ENCODE measurements at regions not wholly inside any gene's neighbourhood (a gene's known extent, or its start where the extent isn't known, plus 50 kb on each side); places are given as distances from the start of the nearest gene placed in this dataset.

- DNase-seq (ENCODE audit: low read depth), result no peak
These were observed 117.1 kb upstream of the SPTLC3 start for GRCh38 chr20:12891643-12892042.

- DNase-seq (ENCODE audit: low read depth), result no peak
These were observed 115.8 kb upstream of the SPTLC3 start for GRCh38 chr20:12893019-12893418.

DNA sequence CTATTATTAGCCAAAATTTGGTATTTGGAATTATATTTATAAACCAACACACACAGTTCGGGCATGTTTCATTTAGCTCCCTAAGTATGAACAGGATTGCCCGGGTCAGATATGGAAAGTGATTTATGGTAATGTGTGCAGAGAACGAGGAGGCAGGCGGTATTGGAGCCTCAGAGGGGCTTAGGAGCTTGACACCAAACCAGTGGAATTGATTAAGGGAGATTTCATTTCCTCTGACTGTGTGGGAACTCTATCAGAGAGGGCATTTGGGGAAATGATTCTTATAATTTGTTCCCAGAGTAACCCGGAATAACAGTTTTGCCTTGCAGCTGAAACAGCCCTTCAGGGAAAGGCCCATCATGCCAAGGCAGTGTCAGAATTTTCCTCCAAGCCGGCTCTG lies 115.1 kb upstream of the SPTLC3 start:
- DNase-seq (ENCODE audit: low read depth), result no peak

DNA sequence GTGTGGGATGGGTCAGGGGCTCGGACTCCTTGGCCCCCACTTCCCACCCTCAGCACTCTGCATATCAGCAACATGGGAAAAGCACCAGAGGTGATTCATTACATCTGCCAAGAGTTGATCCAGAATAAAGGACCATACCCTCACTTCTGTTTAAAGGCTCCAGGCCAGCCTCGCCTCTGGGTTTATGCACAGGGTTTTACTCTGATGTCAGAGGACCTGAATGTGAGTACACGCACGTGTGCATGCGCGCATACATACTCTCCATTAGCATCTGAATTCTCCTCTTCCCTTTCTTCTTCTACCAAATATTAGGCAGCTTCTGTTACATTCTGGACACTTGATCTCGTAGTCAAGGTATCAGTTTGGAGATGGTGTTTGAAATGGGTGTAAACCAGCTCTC lies 114.7 kb upstream of the SPTLC3 start:
- no peak for DNase-seq (ENCODE audit: low read depth)

GRCh38 chr20:12896180-12896579 lies 112.6 kb upstream of the SPTLC3 start:
- no peak for DNase-seq (ENCODE audit: low read depth)

- DNase-seq (ENCODE audit: low read depth), result no peak
These were observed 105.8 kb upstream of the SPTLC3 start for GRCh38 chr20:12902992-12903391.

DNA sequence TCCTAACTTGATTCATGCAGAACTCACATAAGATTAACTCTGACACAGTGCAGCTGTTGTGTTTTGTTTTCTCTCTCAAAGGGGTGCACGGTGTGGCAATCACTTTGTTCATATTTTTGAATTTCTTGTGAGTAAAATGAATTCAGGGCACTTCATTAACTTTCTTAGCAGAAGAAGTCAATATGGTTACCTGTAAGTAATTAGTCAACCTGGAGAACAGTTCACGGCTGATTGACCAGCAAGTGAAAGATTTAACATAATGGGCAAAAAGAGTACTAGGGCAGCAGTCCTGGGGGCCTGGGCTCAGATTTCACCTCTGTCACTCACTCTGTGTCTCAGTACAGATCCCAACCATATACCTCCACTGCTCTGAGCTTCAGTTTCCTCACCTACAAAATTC lies 102.4 kb upstream of the SPTLC3 start:
- no peak for DNase-seq (ENCODE audit: low read depth)

GRCh38 chr20:12911372-12911771 lies 97.4 kb upstream of the SPTLC3 start:
- no peak for DNase-seq (ENCODE audit: low read depth)

DNA sequence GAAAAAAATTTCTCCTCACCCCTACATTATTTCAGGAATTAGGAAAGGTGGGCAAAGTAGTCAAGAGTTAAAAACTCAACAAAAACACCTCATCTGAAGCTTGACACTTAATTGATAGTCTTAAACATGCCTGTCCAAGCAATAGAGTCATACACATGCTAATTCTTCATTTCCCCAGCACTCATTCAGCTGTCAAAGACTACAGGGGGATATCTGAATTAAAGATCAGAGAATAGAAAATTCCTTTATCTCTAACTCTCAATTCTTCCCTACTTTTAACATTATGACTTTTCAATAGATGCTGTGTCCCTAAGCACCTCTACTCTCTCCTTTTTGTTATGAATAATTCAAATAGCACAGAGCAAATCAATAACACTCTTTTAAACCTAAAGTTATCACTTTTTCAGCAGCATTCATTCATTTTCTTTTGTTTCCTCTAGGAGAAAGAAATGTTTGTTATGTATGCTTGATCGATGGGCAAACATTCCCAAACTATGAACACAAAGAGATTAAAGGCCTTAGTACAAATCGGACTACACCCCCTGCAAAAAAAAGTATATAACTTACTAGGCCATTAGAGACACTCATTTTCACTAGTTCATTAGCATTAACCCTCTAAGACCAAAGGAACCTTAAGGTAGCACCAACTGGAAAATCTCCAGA lies 94.9 kb upstream of the SPTLC3 start:
- DNase-seq (ENCODE audit: low read depth), result no peak

- DNase-seq (ENCODE audit: low read depth), result no peak
These were observed 94.0 kb upstream of the SPTLC3 start for GRCh38 chr20:12914804-12915203.

GRCh38 chr20:12916699-12917098 lies 92.1 kb upstream of the SPTLC3 start:
- no peak for DNase-seq (ENCODE audit: low read depth)

DNA sequence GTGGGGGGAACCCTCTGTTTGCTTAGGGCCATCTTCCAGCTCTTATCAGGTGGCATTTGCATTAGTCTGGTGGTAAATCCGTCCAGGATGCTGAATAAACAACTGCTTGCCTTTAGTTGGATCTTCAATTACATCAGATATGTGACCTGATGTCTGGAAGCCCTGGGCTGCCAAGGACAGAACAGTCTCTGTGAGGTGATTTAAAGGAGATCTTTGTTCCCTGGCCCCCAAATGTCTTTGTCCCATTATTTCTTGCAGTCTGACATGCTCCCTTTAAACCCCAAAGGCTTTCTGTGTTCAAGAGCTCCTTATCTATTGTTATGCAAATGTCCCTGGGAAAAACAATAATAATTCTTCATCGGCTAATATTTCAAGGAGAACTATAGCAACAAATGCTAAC lies 84.6 kb upstream of the SPTLC3 start:
- DNase-seq (ENCODE audit: low read depth), result no peak

DNA sequence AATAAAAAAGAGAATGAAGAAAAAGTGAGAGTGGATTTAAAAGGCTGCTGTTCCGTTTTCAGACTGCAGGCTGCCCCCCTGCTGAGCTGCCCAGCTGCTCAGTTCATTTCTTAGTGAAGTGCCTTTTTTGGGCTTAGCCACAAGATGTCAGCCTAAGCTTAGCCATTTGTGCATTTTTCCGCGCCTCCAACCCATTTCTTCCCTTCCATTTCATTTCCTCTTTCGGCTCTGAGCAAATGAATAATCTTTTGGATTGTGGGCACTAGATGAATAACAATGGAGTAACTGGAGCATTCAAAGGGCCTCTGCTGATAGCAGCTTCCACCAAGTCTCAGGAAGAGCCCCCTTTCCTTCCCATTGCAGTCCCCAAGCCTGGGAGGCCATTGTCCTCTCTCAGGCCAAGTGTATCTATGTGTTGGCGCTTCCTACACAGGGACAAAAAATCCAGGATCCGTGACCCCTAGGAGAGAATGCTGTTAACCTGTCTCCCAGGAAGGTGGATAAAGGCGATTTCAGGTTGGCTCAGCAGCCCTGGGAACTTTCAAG lies 83.5 kb upstream of the SPTLC3 start:
- peak; percentile 6 for DNase-seq (ENCODE audit: low read depth)

DNA sequence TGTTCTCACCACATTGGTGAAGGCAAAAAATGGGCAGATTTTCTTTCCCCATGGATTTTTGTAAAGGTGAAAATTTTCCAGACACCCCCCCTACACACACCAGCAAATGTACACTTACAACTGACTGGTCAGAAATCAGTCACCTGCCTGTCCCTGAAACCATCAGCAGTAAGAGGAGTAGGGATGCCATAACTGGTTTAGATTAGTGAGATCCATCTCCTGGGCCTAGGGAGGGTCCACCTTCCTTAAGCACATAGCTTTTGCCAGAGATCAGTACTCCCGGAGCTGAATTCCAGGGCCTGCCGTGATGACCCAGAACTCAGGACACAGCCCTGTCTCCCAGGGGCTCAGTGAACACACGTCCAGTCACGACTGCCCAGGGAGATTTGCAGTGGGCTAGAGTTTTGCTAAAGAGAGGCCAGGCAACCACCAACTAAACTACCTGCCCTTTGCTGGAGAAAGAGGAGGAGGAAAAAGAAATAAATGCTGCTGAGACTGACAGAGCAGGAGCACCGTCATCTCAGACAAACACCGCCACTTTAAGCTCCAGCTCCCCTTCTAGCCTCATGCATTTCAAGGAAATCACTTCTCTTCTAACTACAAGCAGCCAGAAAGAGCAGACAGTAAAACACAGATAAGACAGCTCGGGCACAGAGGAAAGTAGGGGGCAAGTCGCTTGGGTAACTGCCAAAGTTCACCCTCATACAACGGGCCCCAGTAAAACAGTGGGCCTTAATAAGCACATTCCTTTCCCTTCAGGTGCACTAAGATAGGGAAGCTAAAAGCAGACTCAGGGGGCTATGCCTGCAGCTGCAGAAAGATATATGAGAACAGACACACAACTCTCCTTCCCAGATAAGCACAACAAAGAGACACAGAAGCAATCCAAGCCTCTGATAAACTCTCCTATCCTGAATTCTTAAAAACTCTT lies 82.6 kb upstream of the SPTLC3 start:
- DNase-seq (ENCODE audit: low read depth), result no peak

GRCh38 chr20:12927489-12927888 lies 81.3 kb upstream of the SPTLC3 start:
- no peak for DNase-seq (ENCODE audit: low read depth)

DNA sequence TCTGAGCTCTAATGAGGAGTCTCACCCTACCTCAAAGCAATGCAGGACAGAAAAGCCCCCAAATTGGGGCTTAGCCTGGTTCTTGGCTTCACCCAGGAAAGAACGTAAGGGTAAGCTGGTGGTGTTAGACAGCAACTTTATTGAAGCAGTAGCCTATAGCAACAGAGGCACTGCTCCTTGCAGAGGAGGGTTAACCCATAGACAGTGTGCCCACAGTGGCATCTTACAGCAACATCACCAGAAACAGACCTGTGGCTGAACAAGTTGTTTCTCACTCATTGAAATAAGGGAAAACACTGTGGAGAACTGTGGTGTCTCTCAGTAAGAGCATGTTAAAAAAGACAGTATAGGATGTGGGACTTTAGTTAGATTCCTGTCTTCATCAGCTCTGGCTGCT lies 80.4 kb upstream of the SPTLC3 start:
- no peak for DNase-seq (ENCODE audit: low read depth)

- DNase-seq (ENCODE audit: low read depth), result no peak
These were observed 79.9 kb upstream of the SPTLC3 start for GRCh38 chr20:12928755-12929401.

DNA sequence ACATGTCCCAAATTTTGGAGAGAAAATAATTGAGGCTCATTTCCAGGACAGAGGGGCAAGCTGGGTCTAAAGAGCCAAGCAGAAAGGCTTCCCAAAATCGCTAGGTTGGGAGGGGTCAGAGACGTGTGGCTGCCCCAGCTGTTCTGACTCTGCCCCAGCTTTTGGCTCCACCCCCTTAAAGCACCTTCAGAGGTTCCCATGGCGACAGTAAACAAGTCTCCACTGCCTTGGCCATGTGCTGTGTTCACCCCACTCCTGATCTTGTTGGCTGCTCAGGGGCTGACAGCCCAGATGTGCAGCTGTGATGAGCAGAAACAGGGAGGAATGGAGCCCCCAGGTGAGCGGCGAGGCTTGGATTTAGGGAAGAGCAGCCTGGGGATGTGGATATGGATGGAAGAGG lies 72.8 kb upstream of the SPTLC3 start:
- DNase-seq (ENCODE audit: low read depth), result no peak

- no peak for DNase-seq (ENCODE audit: low read depth)
These were observed 72.2 kb upstream of the SPTLC3 start for GRCh38 chr20:12936524-12936923.

DNA sequence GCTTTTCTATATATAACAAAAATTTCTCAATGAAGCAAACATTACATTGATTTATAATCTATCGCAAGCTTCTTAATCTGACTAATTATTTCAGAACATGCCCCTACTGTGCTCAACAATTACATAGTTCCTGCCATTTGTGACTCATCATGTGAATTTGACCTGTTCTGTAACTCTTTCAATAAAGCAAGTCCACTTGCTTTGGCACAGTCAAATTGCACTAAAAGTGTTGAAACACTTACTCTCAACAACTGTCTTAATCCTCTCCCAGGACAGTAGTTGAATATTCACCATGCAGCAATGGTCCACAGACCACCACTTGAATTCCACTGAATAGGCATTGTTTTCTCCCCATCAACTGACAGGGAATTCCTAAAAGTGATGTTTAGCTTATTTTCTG lies 67.7 kb upstream of the SPTLC3 start:
- DNase-seq (ENCODE audit: low read depth), result no peak

GRCh38 chr20:12942123-12942522 lies 66.6 kb upstream of the SPTLC3 start:
- no peak for DNase-seq (ENCODE audit: low read depth)

- no peak for DNase-seq (ENCODE audit: low read depth)
These were observed 62.0 kb upstream of the SPTLC3 start for GRCh38 chr20:12946789-12947188.

DNA sequence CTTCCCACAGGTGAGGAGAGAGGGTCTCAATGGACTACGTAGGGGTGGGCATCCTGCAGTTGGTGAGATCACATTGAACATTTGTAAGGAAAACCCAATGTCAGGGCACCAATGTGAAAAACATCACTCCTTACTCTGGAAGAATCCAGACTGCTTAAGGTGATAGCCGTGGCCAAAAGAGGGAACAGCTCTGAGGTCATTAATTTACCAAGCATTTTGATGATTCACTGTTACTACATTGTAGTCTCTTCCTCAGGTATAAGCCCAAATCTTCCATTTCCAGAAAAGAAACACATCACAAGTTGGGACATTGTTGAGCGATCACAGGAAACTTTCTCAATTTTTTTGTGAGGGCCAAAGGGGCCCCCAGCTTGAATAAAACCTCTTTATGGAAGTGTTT lies 61.1 kb upstream of the SPTLC3 start:
- DNase-seq (ENCODE audit: low read depth), result no peak

Data from stimulated activated CD8-positive, alpha-beta memory T cell treated with anti-CD3 and anti-CD28 coated beads, Interleukin-12 subunit alpha, Interleukin-12 subunit beta, amount 100 ng/mL, for 1 hour (primary cell).